ENCODE measurements at regions not wholly inside any gene's neighbourhood (a gene's known extent, or its start where the extent isn't known, plus 50 kb on each side); places are given as distances from the start of the nearest gene placed in this dataset.

- TF ChIP-seq CTCF (conservative IDR thresholded peaks at IDR 0.05; ENCODE audit: low read depth in 2 of 2) (no peak), EZH2 (IDR thresholded peaks at IDR 0.05; ENCODE audit: low read depth, unreplicated experiment) (no peak), EZH2phosphoT487 (IDR thresholded peaks at IDR 0.05; ENCODE audit: unreplicated experiment) (no peak), STAT1 (IDR thresholded peaks at IDR 0.05; ENCODE audit: unreplicated experiment) (no peak), ETS1 (IDR thresholded peaks at IDR 0.05) (no peak), POLR2AphosphoS5 (IDR thresholded peaks at IDR 0.05; ENCODE audit: low read depth) (no peak)
These were observed 138.6 kb upstream of the NFIB start for GRCh38 chr9:14452539-14452938.
